Left cardiac atrium (tissue), 4 donors: ENCODE measurements at regions not wholly inside any gene's neighbourhood (a gene's known extent, or its start where the extent isn't known, plus 50 kb on each side); places are given as distances from the start of the nearest gene placed in this dataset.

ENCODE experiments used
- ATAC-seq, 2 donors: fragments of 200-7000 bp; cut with Tn5 transposase; one replicate each; pipeline ENCODE4 v1.9.1; 2020; ENCODE audit warnings: mild to moderate bottlenecking in 2 of 2, moderate library complexity in 2 of 2
- DNase-seq: peaks from one replicate; pipeline ENCODE4 v3.0.0-alpha.2; 2020
- intact Hi-C, 2 donors: fragments of 100-400 bp; cut with DNase I; formaldehyde crosslinking; loops; one replicate each; pipeline versions ENCODE4 v1.14.1 to v1.15.1; 2022 to 2023
- microRNA-seq, 2 donors: library from miRNA; unstranded; fragments of <30 nt; microRNA quantifications; one replicate each; pipeline ENCODE4 v1.2.0, GENCODE V29; 2020
- donor health status: DM: no; HTN: yes; CAD: no.
- donor health status: DM: no; HTN: yes; CAD: no; lungs with severe emphysema.
- donor health status: DM: yes; HTN: yes; CAD: no.
- donor health status: Dilated cardiomyopathy.

DNA sequence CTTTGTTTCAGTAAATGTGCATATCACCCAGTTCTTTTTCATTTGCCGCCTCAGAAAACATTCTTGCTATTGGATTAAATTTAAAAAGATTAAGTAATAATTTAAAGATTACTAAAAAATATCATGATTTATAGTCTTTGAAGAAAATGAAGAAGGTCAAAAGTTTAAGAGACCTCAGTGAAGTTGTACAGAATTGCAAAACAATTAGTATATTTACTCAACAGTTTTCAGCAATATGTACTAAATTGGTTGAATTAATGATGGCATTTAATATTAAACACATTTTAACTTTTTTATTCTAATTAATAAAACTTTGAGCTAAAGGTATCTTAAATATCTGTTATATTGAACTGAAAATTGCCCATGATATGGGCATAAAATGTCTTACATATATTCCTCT, 49.9 kb upstream of the KLF6 start:
- intact Hi-C loops: no loop called here
- ATAC-seq (no peak), DNase-seq (no peak)

Small RNA genes in the stretch of these regions (microRNA-seq; reads per million reads assigned to microRNA genes)
- 0 reads per million in 2 donors for gene MIR6078
